Activated effector memory CD4-positive, alpha-beta T cell treated with anti-CD3 and anti-CD28 coated beads, Interleukin-2, amount 50 U/mL, for 16 hours (primary cell): ENCODE measurements at regions not wholly inside any gene's neighbourhood (a gene's known extent, or its start where the extent isn't known, plus 50 kb on each side); places are given as distances from the start of the nearest gene placed in this dataset.

Experiments used
- DNase-seq: peaks from one replicate; pipeline ENCODE4 v3.0.0-alpha.2; 2020

- DNase-seq, result no peak
Observed at GRCh38 chr3:31357451-31357850, 175.3 kb upstream of the STT3B start.

GRCh38 chr3:31358473-31359070 is 174.2 kb upstream of the STT3B start:
- no peak for DNase-seq

- DNase-seq, result no peak
Observed at GRCh38 chr3:31361371-31362273, 171.1 kb upstream of the STT3B start.

DNA sequence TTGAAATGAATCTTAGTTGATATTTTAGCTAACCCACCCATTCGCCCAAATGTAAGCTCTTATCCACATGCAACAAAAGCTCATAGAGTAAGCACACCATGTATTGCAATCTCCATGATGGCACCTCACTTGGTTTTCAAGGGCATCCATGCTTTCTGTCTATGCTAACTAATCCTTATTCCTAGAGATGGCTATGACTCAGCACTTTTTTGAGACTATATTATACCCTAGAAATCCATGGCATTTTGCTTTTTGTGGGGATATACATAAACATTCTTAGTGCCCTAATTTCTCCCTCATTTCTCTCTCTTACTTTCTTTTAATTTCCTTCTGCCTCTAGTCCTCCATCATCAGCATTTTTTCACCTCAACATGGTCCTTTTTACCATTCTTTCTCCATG is 168.5 kb upstream of the STT3B start:
- DNase-seq, result no peak

- no peak for DNase-seq
Observed at GRCh38 chr3:31364711-31365110, 168.0 kb upstream of the STT3B start.

- DNase-seq, result no peak
Observed at GRCh38 chr3:31367518-31367917, 165.2 kb upstream of the STT3B start.

DNA sequence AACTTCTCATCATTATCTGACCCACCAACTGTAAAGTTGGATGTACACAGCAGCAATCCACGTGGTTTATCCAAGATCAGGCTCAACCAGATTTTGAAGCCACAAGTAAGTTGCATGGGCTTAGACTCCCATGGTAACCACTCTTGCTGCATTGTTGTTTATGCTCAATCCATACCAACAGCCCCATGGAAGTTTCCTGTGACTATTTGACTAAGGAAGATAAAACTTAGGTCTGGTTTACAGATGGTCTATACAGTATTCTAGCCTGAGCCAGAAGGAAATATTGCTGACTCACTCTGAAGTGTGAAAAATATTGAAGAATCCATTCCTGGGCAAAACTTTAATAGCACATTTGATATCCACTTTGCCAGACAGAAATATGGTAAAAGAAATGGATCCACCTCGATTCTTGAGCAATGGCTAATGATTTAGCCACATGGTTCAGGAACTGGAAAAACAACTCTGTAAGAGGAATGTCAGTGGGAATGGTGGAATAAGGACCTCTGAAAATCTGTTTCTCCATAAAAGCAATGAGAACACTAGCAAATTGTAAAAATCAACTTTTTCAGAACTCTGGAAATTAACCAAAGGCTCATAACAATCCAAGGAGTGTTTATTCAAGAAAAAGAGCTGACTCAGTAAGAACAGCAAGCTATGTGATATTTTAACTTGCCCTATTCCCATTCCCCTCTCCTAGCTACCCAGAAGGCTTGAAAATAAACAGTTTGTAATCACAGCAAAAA is 162.9 kb upstream of the STT3B start:
- no peak for DNase-seq

GRCh38 chr3:31370380-31370666 is 162.4 kb upstream of the STT3B start:
- no peak for DNase-seq

DNA sequence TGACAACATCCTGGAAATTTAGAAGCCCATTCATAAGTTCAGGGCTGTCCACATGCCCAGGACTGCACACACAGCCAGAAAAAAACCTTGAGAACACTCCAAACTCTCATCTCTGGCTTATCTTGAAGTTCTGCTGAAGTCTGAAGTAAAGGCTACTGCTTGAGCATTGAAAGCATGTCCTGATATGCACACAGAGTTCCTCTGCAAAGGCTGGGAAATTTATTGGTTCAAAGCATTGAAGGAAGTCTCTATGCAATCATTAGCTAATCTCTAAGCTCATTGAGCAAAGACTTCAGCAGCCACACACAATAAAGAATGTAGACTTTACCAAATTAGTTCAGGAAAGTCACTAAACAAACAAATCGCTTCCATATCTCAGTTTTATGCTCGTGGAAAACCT is 162.0 kb upstream of the STT3B start:
- no peak for DNase-seq

DNA sequence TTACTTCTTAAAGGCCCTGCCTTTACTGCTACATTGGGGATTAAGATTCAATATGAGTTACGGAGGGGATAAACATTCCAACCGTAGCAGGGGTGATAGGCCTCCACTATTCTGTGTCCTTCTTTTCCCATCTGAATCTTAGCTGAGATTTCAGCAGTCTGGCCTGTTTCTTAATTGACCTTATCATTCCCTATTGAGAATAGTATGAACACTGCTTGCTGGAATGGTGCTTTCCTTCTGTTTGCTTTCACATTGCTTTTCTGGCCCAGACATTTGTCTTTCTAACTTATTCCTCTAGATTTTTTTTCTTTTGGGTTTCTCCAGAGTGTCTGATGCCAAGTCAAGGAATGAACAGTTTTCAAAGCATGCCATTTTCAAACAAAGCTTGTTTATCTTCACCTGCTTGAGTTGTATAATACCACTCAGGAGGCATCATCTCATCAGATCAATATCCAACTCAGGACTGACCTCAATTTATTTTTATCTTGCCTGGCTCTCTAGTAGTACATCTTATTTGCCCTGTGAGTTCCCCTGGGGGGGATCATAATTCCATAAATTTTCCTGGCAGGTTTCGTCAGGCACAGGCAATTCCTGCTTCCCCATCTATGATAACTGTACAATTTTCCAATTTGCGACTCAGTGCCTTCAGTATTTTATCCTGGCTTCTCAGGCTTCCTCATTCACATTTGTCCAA is 161.1 kb upstream of the STT3B start:
- no peak for DNase-seq

- no peak for DNase-seq
Observed at GRCh38 chr3:31373681-31374080, 159.0 kb upstream of the STT3B start.

DNA sequence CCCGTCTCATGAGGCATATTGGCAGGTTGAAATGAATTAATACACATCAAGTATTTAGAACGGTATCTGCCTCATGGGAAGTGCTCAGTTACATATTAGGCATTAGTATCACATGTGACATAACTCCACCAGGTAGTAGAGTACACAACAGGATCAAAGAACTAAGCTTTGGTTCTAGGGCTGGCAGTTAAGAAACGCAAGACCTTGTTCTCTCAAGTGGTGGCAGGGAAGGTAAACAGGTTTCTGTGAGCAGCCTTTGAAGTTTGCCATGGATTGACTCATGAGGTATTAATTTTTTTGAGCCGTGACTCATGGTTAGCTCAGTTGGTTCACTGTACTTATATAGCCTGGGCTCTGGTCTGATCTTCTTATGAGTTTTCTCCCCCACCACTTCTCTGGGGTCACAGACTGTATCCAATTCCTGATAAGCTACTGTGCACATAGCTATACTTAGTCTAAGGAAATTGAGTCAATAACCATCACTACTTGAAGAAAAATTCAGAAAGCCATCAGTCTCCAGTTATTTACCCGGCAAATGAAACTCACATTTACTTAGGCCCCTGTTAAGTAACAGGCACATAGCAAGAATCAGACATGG is 155.6 kb upstream of the STT3B start:
- DNase-seq, result no peak

DNA sequence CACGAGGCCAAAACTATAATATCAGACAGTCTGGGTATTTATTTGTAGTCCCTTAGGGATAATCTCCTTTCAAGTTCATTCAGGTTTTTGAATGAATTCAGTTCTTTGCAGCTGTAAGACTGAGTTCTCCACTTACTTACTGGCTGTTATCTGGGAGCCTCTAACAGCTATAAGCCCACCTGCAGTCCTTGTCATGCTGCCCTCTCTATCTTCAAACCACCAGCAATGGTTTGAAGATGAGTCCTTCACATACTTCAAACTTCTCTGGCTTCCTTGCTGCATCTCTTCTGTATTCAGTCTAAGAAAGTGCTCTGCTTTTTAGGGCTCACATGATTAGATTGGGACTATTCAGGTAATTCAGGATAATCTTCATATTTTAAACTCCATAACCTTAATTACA is 154.5 kb upstream of the STT3B start:
- DNase-seq, result no peak

DNA sequence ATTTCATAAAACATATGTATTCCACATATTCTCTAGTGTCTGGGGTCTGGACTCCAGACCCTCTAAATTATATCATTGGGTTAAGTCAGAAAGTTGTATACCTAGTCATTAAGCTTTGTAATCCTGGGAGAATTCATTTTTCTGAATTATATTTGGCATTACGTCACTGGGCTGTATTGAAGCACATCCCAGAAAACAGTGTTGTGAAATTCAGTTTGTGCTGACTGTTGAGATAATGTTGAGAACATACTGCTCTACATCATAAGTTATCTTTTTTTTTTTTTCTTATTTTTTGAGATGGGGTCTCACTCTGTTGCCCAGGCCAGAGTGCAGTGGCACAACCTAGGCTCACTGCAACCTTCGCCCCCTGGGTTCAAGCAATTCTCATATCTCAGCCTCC is 153.1 kb upstream of the STT3B start:
- no peak for DNase-seq

- DNase-seq, result no peak
Observed at GRCh38 chr3:31382856-31383255, 149.9 kb upstream of the STT3B start.

DNA sequence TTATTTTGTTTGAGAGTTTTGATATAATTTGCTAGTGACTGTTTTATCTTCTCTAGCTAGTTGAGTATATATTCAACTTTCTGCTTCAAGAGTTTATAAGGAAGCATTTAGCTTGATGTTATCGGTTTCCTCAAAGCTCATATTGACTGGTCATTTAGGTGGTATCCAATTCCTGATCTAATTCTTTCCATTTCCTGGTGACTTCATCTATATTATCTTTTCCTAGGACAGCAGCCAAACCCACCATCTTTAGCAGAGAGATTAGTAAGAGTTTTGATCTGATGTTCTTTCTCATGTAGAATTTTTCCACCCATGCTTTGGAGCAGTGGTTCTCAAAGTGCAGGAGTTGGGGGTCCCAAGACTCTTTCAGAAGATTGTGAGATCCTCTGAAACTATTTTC is 148.6 kb upstream of the STT3B start:
- no peak for DNase-seq

DNA sequence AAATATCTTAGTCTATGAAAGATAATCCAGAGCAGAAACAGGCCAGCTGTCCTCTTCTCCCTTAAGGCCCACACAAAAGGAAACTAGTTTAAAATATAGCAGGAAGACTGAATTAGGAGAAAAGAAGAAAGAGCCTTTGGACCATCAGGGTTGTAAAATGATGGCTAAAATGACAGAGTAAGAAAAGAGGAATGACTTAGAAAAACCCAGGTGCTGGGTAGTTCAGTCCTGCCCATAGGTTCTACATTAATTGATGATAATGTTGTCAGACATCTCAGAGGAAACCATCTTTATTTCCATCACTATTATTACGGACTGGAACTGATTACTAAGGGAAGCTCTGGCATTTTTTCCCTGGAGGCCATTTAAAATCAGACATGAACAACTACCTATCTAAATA is 142.8 kb upstream of the STT3B start:
- DNase-seq, result no peak

GRCh38 chr3:31390466-31390865 is 142.3 kb upstream of the STT3B start:
- DNase-seq, result no peak

DNA sequence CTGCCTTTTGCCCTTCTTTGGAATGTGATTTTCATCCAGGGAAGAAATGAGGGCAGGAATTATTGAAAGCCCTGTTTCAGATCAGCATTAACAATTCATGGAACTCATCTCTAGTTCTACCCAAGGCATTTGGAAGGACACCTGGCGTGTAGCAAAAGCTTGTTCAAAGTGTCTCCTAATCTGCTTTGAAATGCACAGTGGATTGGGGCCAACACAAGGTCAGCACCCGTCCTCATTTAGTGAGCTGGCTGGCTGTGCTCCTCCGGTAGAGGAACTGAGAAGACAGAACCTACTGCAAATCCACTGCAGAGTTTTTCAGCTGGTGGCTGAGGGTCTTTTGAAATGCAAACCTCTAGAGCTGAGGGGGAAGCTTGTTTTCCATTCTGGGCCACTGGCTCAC is 141.6 kb upstream of the STT3B start:
- DNase-seq, result no peak

DNA sequence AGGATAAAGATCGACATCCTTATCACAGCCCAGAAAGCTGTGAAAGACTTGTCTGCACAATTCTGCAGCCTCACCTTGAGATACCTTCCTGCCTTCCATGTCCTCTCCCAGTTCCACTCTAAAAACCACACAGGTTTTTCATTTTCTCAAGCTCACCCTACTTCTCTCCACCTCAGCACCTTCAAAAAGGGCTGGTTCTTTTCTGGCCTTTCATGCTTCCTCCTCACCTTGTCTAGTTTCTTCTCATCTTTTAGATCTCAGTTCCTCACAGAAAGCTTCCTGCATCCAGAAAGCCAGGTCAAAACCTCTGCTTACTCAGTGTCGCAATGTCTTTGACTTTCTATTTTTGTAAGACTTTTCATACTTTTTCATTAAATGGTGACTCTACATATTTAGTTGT is 140.2 kb upstream of the STT3B start:
- no peak for DNase-seq

- no peak for DNase-seq
Observed at GRCh38 chr3:31399271-31399670, 133.5 kb upstream of the STT3B start.

DNA sequence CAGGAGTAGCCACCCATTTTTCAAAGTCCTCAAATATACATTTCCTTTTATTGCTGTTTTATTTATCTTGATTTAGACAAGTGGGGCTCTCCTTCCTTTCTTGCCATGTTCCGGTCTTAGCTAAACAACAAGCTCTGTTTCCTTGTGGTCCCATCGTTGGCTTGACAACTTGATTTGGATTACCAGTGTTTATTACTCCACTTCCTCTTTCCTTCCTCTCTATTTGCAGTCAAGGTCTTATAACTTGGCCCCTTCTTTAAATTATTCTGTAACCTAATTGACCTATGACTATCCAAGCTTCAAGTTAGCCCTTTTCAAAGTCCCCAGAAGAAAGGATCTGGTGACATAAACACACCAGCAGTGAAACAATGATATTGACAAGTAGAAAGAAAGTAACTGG is 130.6 kb upstream of the STT3B start:
- no peak for DNase-seq

GRCh38 chr3:31403197-31403596 is 129.5 kb upstream of the STT3B start:
- DNase-seq, result no peak
